HCT116 (cell line): ENCODE measurements at regions not wholly inside any gene's neighbourhood (a gene's known extent, or its start where the extent isn't known, plus 50 kb on each side); places are given as distances from the start of the nearest gene placed in this dataset.

ENCODE experiments used
- ATAC-seq: fragments of 200-7000 bp; cut with Tn5 transposase; 2 replicates; pipeline ENCODE4 v1.9.1; 2020; ENCODE audit warnings: mild to moderate bottlenecking, moderate library complexity
- BruUV-seq: library from RNA; stranded (reverse); fragments of 400-500 nt; replicated peaks from 2 replicates; lab custom pipeline; 2021; lab: Mats Ljungman, UMichigan
- CTCF ChIA-PET: fragments of 300-600 bp; sonication (Branson Sonifier 250); formaldehyde crosslinking; loops from one replicate; lab custom pipeline; 2021; ENCODE audit warnings: antibody characterized with exemption; lab: Charles Lee
- POLR2A ChIA-PET: fragments of 300-600, 350-600 bp; sonication (Branson Sonifier 250); formaldehyde crosslinking; loops from one replicate; lab custom pipeline; 2021; ENCODE audit warnings: antibody characterized with exemption; lab: Charles Lee
- RAD21 ChIA-PET, 2 experiments: fragments of 300-600 bp; sonication (Branson Sonifier 250); formaldehyde crosslinking; loops; one replicate each; lab custom pipeline; 2023; ENCODE audit warnings: low total read pairs in 2 of 2; ENCODE audit not compliant: uncharacterized antibody in 2 of 2, unreplicated experiment in 2 of 2, low non-redundant PET in 1 of 2; lab: Charles Lee
- DNase-seq: peaks from one replicate; pipeline ENCODE4 v3.0.0-alpha.2; 2010; ENCODE audit warnings: low read depth, low spot score
- H2AFZ ChIP-seq: fragments of 200-600 bp; shearing (Covaris generic), sonication (generic); 2 replicates; pipeline ENCODE4 v1.6.1; 2017; ENCODE audit warnings: low read depth, mixed run types, mixed read lengths, antibody characterized with exemption, low read length; ENCODE audit not compliant: poor library complexity, severe bottlenecking
- H3K27ac ChIP-seq: 2 replicates; pipeline ENCODE4 v1.5.1; 2012; ENCODE audit warnings: low read depth, low read length
- H3K27me3 ChIP-seq: fragments of 200-600 bp; sonication (generic); 2 replicates; pipeline ENCODE4 v1.6.1; 2016; ENCODE audit warnings: mixed run types, low read length, mixed read lengths; ENCODE audit not compliant: insufficient read depth
- H3K36me3 ChIP-seq, 2 experiments: fragments of 200-500 bp in 1 of 2; fragments of 200-600 bp in 1 of 2; sonication (Bioruptor generic) in 1 of 2; sonication (generic) in 1 of 2; 2 replicates each; pipeline versions ENCODE4 v1.5.1 to v1.6.1; 2014 to 2016; ENCODE audit warnings: low read length in 2 of 2, inconsistent platforms in 1 of 2, mixed read lengths in 1 of 2, mixed run types in 1 of 2; ENCODE audit not compliant: insufficient read depth in 2 of 2, control insufficient read depth in 1 of 2
- H3K4me1 ChIP-seq, 2 experiments: fragments of 200-600 bp in 1 of 2; sonication (generic) in 1 of 2; 2 replicates each; pipeline versions ENCODE4 v1.5.1 to v1.6.1; 2012 to 2017; ENCODE audit warnings: low read length in 2 of 2, inconsistent platforms in 1 of 2, mild to moderate bottlenecking in 1 of 2, mixed read lengths in 1 of 2, mixed run types in 1 of 2, moderate library complexity in 1 of 2; ENCODE audit not compliant: insufficient read depth in 2 of 2, control insufficient read depth in 1 of 2
- H3K4me2 ChIP-seq: fragments of 200-600 bp; sonication (generic); 2 replicates; pipeline ENCODE4 v1.6.1; 2017; ENCODE audit warnings: mixed run types, low read length, mixed read lengths
- H3K4me3 ChIP-seq, 2 experiments: fragments of 200-600 bp in 1 of 2; sonication (generic) in 1 of 2; replicated peaks in 1 of 2; 2 replicates each; pipeline ENCODE4 v1.5.1; 2011 to 2016; ENCODE audit warnings: low read length in 2 of 2, control low read depth in 1 of 2, low read depth in 1 of 2, mild to moderate bottlenecking in 1 of 2, mixed read lengths in 1 of 2, mixed run types in 1 of 2
- H3K79me2 ChIP-seq: fragments of 200-600 bp; sonication (generic); 2 replicates; pipeline ENCODE4 v1.6.1; 2017; ENCODE audit warnings: mild to moderate bottlenecking, mixed run types, low read length, moderate library complexity, mixed read lengths; ENCODE audit not compliant: insufficient read depth
- H3K9ac ChIP-seq: fragments of 200-600 bp; sonication (generic); 2 replicates; pipeline ENCODE4 v1.6.1; 2016; ENCODE audit warnings: low read length, mixed read lengths
- H3K9me2 ChIP-seq: fragments of 200-600 bp; sonication (generic), shearing (Covaris generic); 2 replicates; pipeline ENCODE4 v1.6.1; 2017; ENCODE audit warnings: mixed run types, mild to moderate bottlenecking, moderate library complexity; ENCODE audit not compliant: insufficient read depth
- H3K9me3 ChIP-seq, 2 experiments: fragments of 200-500 bp in 1 of 2; fragments of 200-600 bp in 1 of 2; sonication (Bioruptor generic) in 1 of 2; sonication (generic) in 1 of 2; 2 replicates each; pipeline ENCODE4 v1.6.1; 2014 to 2017; ENCODE audit warnings: low read length in 2 of 2, mixed read lengths in 2 of 2, inconsistent platforms in 1 of 2, low read depth in 1 of 2, mild to moderate bottlenecking in 1 of 2, mixed run types in 1 of 2, moderate library complexity in 1 of 2; ENCODE audit not compliant: control insufficient read depth in 1 of 2, insufficient read depth in 1 of 2
- H4K20me1 ChIP-seq: fragments of 200-600 bp; sonication (generic), shearing (Covaris generic); 2 replicates; pipeline ENCODE4 v1.6.1; 2017; ENCODE audit warnings: mixed run types, mild to moderate bottlenecking, moderate library complexity; ENCODE audit not compliant: insufficient read depth
- CBX3 ChIP-seq: IDR thresholded peaks from 2 replicates; pipeline ENCODE4 v1.6.1; 2012; ENCODE audit warnings: low read depth
- CEBPB ChIP-seq: IDR thresholded peaks from 2 replicates; pipeline ENCODE4 v1.6.1; 2012; ENCODE audit warnings: low read depth
- ELF1 ChIP-seq: IDR thresholded peaks from 2 replicates; pipeline ENCODE4 v1.6.1; 2012; ENCODE audit warnings: low read depth, borderline replicate concordance
- EZH2phosphoT487 ChIP-seq: fragments of 200-600 bp; IDR thresholded peaks from 2 replicates; pipeline ENCODE4 v1.6.1; 2018; ENCODE audit warnings: antibody characterized with exemption, borderline replicate concordance
- FOSL1 ChIP-seq: IDR thresholded peaks from 2 replicates; pipeline ENCODE4 v1.6.1; 2012; ENCODE audit warnings: low read depth
- RAD21 ChIP-seq: IDR thresholded peaks from 2 replicates; pipeline ENCODE4 v1.6.1; 2012; ENCODE audit warnings: low read depth, mild to moderate bottlenecking
- SIN3A ChIP-seq: IDR thresholded peaks from 2 replicates; pipeline ENCODE4 v1.6.1; 2012; ENCODE audit warnings: low read depth
- SP1 ChIP-seq: IDR thresholded peaks from 2 replicates; pipeline ENCODE4 v1.6.1; 2012; ENCODE audit warnings: low read depth
- SRF ChIP-seq: IDR thresholded peaks from 2 replicates; pipeline ENCODE4 v1.6.1; 2012; ENCODE audit warnings: low read depth
- TCF7L2 ChIP-seq: IDR thresholded peaks from 2 replicates; pipeline ENCODE4 v1.7.0; 2011; ENCODE audit warnings: borderline replicate concordance, inconsistent platforms; ENCODE audit not compliant: insufficient read depth, insufficient read length; ENCODE audit errors: extremely low read depth
- YY1 ChIP-seq: IDR thresholded peaks from 2 replicates; pipeline ENCODE4 v1.6.1; 2011; ENCODE audit warnings: low read length, low read depth, moderate library complexity, mild to moderate bottlenecking; ENCODE audit not compliant: insufficient replicate concordance; ENCODE audit errors: extremely low read depth
- ZFX ChIP-seq: fragments of 450-650 bp; IDR thresholded peaks from 2 replicates; pipeline ENCODE4 v1.6.1; 2017
- ZNF274 ChIP-seq: fragments of 200-500 bp; sonication (Bioruptor generic); IDR thresholded peaks from 2 replicates; pipeline ENCODE4 v1.6.1; 2014; ENCODE audit warnings: mild to moderate bottlenecking, low read depth, low read length, inconsistent platforms
- intact Hi-C: fragments of 100-400 bp; cut with micrococcal nuclease; formaldehyde crosslinking; loops from 2 replicates; pipeline ENCODE4 v1.10.0; 2022

GRCh38 chr2:13921245-13921644 is 711.3 kb upstream of the LRATD1 start:
- H3K9me2 ChIP-seq: no peaks in the 10 kb centered on the region
- H3K27ac ChIP-seq: no peak overlapping the region
- ChIA-PET POLR2A (no interaction called here), CTCF (no interaction called here), RAD21 (no interaction called here)
- ATAC-seq (no peak), DNase-seq (no peak)
- H2AFZ ChIP-seq: no peak overlapping the region
- no peaks in the 10 kb centered on the region for H4K20me1 ChIP-seq
- H3K36me3 ChIP-seq: no peaks in the 10 kb centered on the region
- intact Hi-C loops: no loop called here
- peaks cover 0 to 11% of the 10 kb centered on the region in 2 experiments; a peak in 2 of 4 replicates for H3K9me3 ChIP-seq
- no peak overlapping the region for H3K9ac ChIP-seq
- no peak overlapping the region for H3K4me3 ChIP-seq
- H3K4me2 ChIP-seq: no peak overlapping the region
- no peaks in the 10 kb centered on the region for H3K4me1 ChIP-seq
- H3K79me2 ChIP-seq: no peaks in the 10 kb centered on the region
- BruUV-seq: no TSS peak
- no peak for TF ChIP-seq FOSL1
- no peak for TF ChIP-seq SP1
- TF ChIP-seq CEBPB: no peak
- TF ChIP-seq RAD21: no peak
- H3K27me3 ChIP-seq: no peaks in the 10 kb centered on the region

- no peaks in the 10 kb centered on the region for H3K27me3 ChIP-seq
- intact Hi-C loops: no loop called here
- peaks cover 0 to 14% of the 10 kb centered on the region in 2 experiments; a peak in 2 of 4 replicates for H3K9me3 ChIP-seq
- RAD21 ChIA-PET: no interaction called here
- TF ChIP-seq SRF (no peak), CBX3 (no peak), ZNF274 (no peak), SP1 (no peak), ZFX (no peak), TCF7L2 (no peak), YY1 (no peak), ELF1 (no peak), SIN3A (no peak), EZH2phosphoT487 (no peak)
- DNase-seq (no peak), ATAC-seq (no peak)
- no peak overlapping the region for H3K27ac ChIP-seq
- no peaks in the 10 kb centered on the region for H3K9me2 ChIP-seq
- no peak overlapping the region for H3K4me2 ChIP-seq
- H2AFZ ChIP-seq: no peak overlapping the region
- no peaks in the 10 kb centered on the region for H4K20me1 ChIP-seq
- H3K36me3 ChIP-seq: no peaks in the 10 kb centered on the region
- CTCF ChIA-PET: no interaction called here
- no peak overlapping the region for H3K9ac ChIP-seq
- POLR2A ChIA-PET: no interaction called here
- no peaks in the 10 kb centered on the region for H3K79me2 ChIP-seq
- no peak overlapping the region for H3K4me3 ChIP-seq
- BruUV-seq: no TSS peak
- H3K4me1 ChIP-seq: no peaks in the 10 kb centered on the region
Measured at GRCh38 chr2:13923823-13924222, 708.7 kb upstream of the LRATD1 start.
